Prostate gland (tissue), 2 donors: ENCODE measurements at regions not wholly inside any gene's neighbourhood (a gene's known extent, or its start where the extent isn't known, plus 50 kb on each side); places are given as distances from the start of the nearest gene placed in this dataset.

Source experiments
- CTCF ChIP-seq, 4 experiments: fragments of 200-600 bp in 2 of 4; fragments of 450-650 bp in 2 of 4; sonication (generic) in 2 of 4; IDR thresholded peaks; 1 replicate in 3 of 4; 2 replicates in 1 of 4; pipeline ENCODE4 v1.5.1; 2016 to 2019; ENCODE audit warnings: antibody characterized with exemption in 4 of 4, mild to moderate bottlenecking in 2 of 4, moderate library complexity in 2 of 4
- POLR2A ChIP-seq: fragments of 450-650 bp; IDR thresholded peaks from one replicate; pipeline ENCODE4 v1.6.1; 2016; ENCODE audit warnings: antibody characterized with exemption, mild to moderate bottlenecking
- POLR2AphosphoS5 ChIP-seq: sonication (generic); formaldehyde crosslinking; IDR thresholded peaks from one replicate; pipeline ENCODE4 v1.6.1; 2017; ENCODE audit warnings: antibody characterized with exemption

GRCh38 chr3:13137941-13138832, 65.0 kb upstream of the IQSEC1 start:
- TF ChIP-seq CTCF (IDR thresholded peaks at IDR 0.05): no peak
- no peak for TF ChIP-seq POLR2A
- no peak for TF ChIP-seq POLR2AphosphoS5
